K562 (cell line): ENCODE measurements at regions not wholly inside any gene's neighbourhood (a gene's known extent, or its start where the extent isn't known, plus 50 kb on each side); places are given as distances from the start of the nearest gene placed in this dataset.

Experiments
- ATAC-seq: fragments of 200-7000 bp; cut with Tn5 transposase; 3 replicates; pipeline ENCODE4 v1.9.1; 2020; ENCODE audit warnings: moderate library complexity
- BruUV-seq: library from RNA; stranded (reverse); fragments of 400-500 nt; replicated peaks from 2 replicates; lab custom pipeline; 2021; lab: Mats Ljungman, UMichigan
- CTCF ChIA-PET: fragments of 300-600 bp; formaldehyde crosslinking; extraction: SDS; loops from one replicate; lab custom pipeline; 2021; ENCODE audit warnings: low intra/inter-chr PET ratio; lab: Yijun Ruan, JAX
- POLR2A ChIA-PET: fragments of 300-600, 350-650 bp; sonication (Branson Sonifier 250); formaldehyde crosslinking; extraction: SDS; loops from one replicate; lab custom pipeline; 2021; ENCODE audit warnings: antibody characterized with exemption, inconsistent platforms; lab: Yijun Ruan, JAX
- DNase-seq, 4 experiments: peaks; one replicate each; pipeline versions ENCODE4 v3.0.0 to v3.0.0-alpha.2; 2011 to 2018; ENCODE audit warnings: low spot score in 3 of 4, mixed read lengths in 3 of 4; ENCODE audit errors: extremely low read depth in 1 of 4
- FAIRE-seq: peaks from 2 replicates; lab custom pipeline; 2011; peaks lifted over from hg19 to GRCh38; lab: Jason Lieb, UNC
- H2AFZ ChIP-seq: 2 replicates; pipeline ENCODE4 v1.6.0; 2011; ENCODE audit warnings: low read depth, low read length, control low read depth, inconsistent platforms
- H3K27ac ChIP-seq: fragments of 200-600 bp; 3 replicates; pipeline ENCODE4 v1.8.0; 2011; ENCODE audit warnings: low read depth, mild to moderate bottlenecking, control low read depth, inconsistent platforms, low read length, moderate library complexity, mixed read lengths; ENCODE audit errors: extremely low read depth
- H3K27me3 ChIP-seq, 2 experiments: fragments of 300-600 bp in 1 of 2; 2 replicates in 1 of 2; 3 replicates in 1 of 2; pipeline versions ENCODE4 v1.6.0 to v1.8.0; 2011; ENCODE audit warnings: inconsistent platforms in 2 of 2, low read length in 2 of 2, mild to moderate bottlenecking in 1 of 2, mixed read lengths in 1 of 2, moderate library complexity in 1 of 2; ENCODE audit not compliant: control insufficient read depth in 2 of 2, insufficient read depth in 2 of 2
- H3K36me3 ChIP-seq: fragments of 300-600 bp; 3 replicates; pipeline ENCODE4 v1.8.0; 2011; ENCODE audit warnings: mild to moderate bottlenecking, low read length, inconsistent platforms; ENCODE audit not compliant: control insufficient read depth, insufficient read depth
- H3K4me1 ChIP-seq, 2 experiments: fragments of 200-600 bp in 1 of 2; replicated peaks in 1 of 2; 2 replicates in 1 of 2; 3 replicates in 1 of 2; pipeline versions ENCODE4 v1.5.1 to v1.8.0; 2011; ENCODE audit warnings: inconsistent platforms in 2 of 2, low read length in 2 of 2, mild to moderate bottlenecking in 1 of 2, mixed read lengths in 1 of 2, moderate library complexity in 1 of 2; ENCODE audit not compliant: control insufficient read depth in 2 of 2, insufficient read depth in 2 of 2
- H3K4me2 ChIP-seq: 2 replicates; pipeline ENCODE4 v1.6.1; 2011; ENCODE audit warnings: low read length, control low read depth, inconsistent platforms, mixed read lengths; ENCODE audit not compliant: insufficient read depth
- H3K4me3 ChIP-seq: fragments of 200-600 bp; sonication (generic), shearing (Covaris generic); 2 replicates; pipeline ENCODE4 v1.5.1; 2016; ENCODE audit warnings: control low read depth, inconsistent platforms
- H3K79me2 ChIP-seq: fragments of 200-600 bp; 3 replicates; pipeline ENCODE4 v1.8.0; 2011; ENCODE audit warnings: low read length, inconsistent platforms; ENCODE audit not compliant: control insufficient read depth, insufficient read depth
- H3K9ac ChIP-seq, 2 experiments: 2 replicates each; pipeline versions ENCODE4 v1.6.0 to v1.6.1; 2011; ENCODE audit warnings: low read depth in 2 of 2, low read length in 2 of 2, control low read depth in 1 of 2, inconsistent platforms in 1 of 2, mild to moderate bottlenecking in 1 of 2, mixed read lengths in 1 of 2; ENCODE audit not compliant: insufficient read depth in 1 of 2
- H3K9me1 ChIP-seq: one replicate; pipeline ENCODE4 v1.6.0; 2011; ENCODE audit warnings: inconsistent platforms, mild to moderate bottlenecking, low read length, moderate library complexity; ENCODE audit not compliant: control insufficient read depth, insufficient read depth
- H3K9me3 ChIP-seq: replicated peaks from 2 replicates; pipeline ENCODE4 v1.5.1; 2011; ENCODE audit warnings: low read depth, low read length, inconsistent platforms; ENCODE audit not compliant: control insufficient read depth, insufficient read depth
- H4K20me1 ChIP-seq: replicated peaks from 2 replicates; pipeline ENCODE4 v1.6.1; 2011; ENCODE audit warnings: low read length, inconsistent platforms, mixed read lengths; ENCODE audit not compliant: control insufficient read depth, insufficient read depth
- BDP1 ChIP-seq: IDR thresholded peaks from 3 replicates; pipeline ENCODE4 v1.6.1; 2011; ENCODE audit not compliant: insufficient read length, insufficient read depth
- CC2D1A ChIP-seq: fragments of 450-650 bp; IDR thresholded peaks from 2 replicates; pipeline ENCODE4 v1.6.1; 2017; ENCODE audit warnings: mild to moderate bottlenecking
- CXXC5 ChIP-seq: fragments of 250-450 bp; sonication (Bioruptor Pico); IDR thresholded peaks from 2 replicates; pipeline ENCODE4 v1.8.0; 2022; ENCODE audit warnings: inconsistent platforms, mild to moderate bottlenecking, moderate library complexity
- ELK3 ChIP-seq: fragments of 450-650 bp; formaldehyde crosslinking; IDR thresholded peaks from 2 replicates; pipeline ENCODE4 v1.4.0; 2020; ENCODE audit warnings: mild to moderate bottlenecking
- GTF3C2 ChIP-seq: IDR thresholded peaks from 3 replicates; pipeline ENCODE4 v1.6.1; 2011; ENCODE audit warnings: borderline replicate concordance, mild to moderate bottlenecking, moderate library complexity; ENCODE audit not compliant: insufficient read length; ENCODE audit errors: extremely low read depth
- HMGN3 ChIP-seq: IDR thresholded peaks from 2 replicates; pipeline ENCODE4 v1.6.1; 2011; ENCODE audit warnings: borderline replicate concordance, low read depth, mild to moderate bottlenecking, mixed read lengths, low read length; ENCODE audit not compliant: insufficient read length; ENCODE audit errors: extremely low read depth
- HNRNPL ChIP-seq: fragments of 200-400 bp; formaldehyde crosslinking; IDR thresholded peaks from 2 replicates; pipeline ENCODE4 v1.6.1; 2017; ENCODE audit warnings: low read depth, mild to moderate bottlenecking, low read length
- LEF1 ChIP-seq: fragments of 450-650 bp; IDR thresholded peaks from 2 replicates; pipeline ENCODE4 v1.6.1; 2016; ENCODE audit warnings: mild to moderate bottlenecking
- MTA3 ChIP-seq: fragments of 450-650 bp; formaldehyde crosslinking; IDR thresholded peaks from 2 replicates; pipeline ENCODE4 v1.6.1; 2017; ENCODE audit warnings: mild to moderate bottlenecking, borderline replicate concordance
- NR3C1 ChIP-seq: sonication (generic); formaldehyde crosslinking; IDR thresholded peaks from 2 replicates; pipeline ENCODE4 v1.8.1; 2022; ENCODE audit warnings: missing genetic modification reagents
- PTBP1 ChIP-seq: fragments of 200-400 bp; formaldehyde crosslinking; IDR thresholded peaks from 2 replicates; pipeline ENCODE4 v1.6.1; 2017; ENCODE audit warnings: low read depth, low read length
- ZFP36 ChIP-seq: fragments of 150-350 bp; IDR thresholded peaks from 2 replicates; pipeline ENCODE4 v1.6.1; 2018; ENCODE audit warnings: low read length, low read depth; ENCODE audit not compliant: partially characterized antibody
- ZFPM2 ChIP-seq: fragments of 250-450 bp; sonication (Bioruptor Pico); IDR thresholded peaks from 2 replicates; pipeline ENCODE4 v1.5.1; 2022; ENCODE audit warnings: mild to moderate bottlenecking
- ZNF436 ChIP-seq: fragments of 250-450, 450-650 bp; sonication (Bioruptor Pico); formaldehyde crosslinking; IDR thresholded peaks from 2 replicates; pipeline ENCODE4 v1.7.0; 2020; ENCODE audit warnings: mild to moderate bottlenecking
- WGBS: fragments of 100-300 bp; shearing (Covaris generic); methylation state at CpG from one replicate; pipeline ENCODE4 v1.1.6; 2016; ENCODE audit warnings: low coverage, mixed read lengths; ENCODE audit not compliant: insufficient coverage; ENCODE audit errors: missing lambda C conversion rate; 5-methylcytosine and 5-hydroxymethylcytosine counted together
- in situ Hi-C: fragments of 300-500 bp; cut with MboI; formaldehyde crosslinking; loops from 4 replicates; pipeline ENCODE4 v1.15.0; 2018; ENCODE audit warnings: inconsistent platforms, mixed read lengths
- intact Hi-C: fragments of 100-400 bp; cut with micrococcal nuclease; formaldehyde crosslinking; loops from 2 replicates; pipeline ENCODE4 v1.14.2; 2022

- TF ChIP-seq MTA3 (no peak), HNRNPL (no peak), LEF1 (no peak), ZNF436 (no peak)
- ChIA-PET CTCF (no interaction called here), POLR2A (no interaction called here)
- Histone ChIP-seq H3K4me1 (no peaks in the 10 kb centered on the region), H3K9me3 (no peaks in the 10 kb centered on the region), H2AFZ (no peak overlapping the region), H3K4me3 (no peak overlapping the region), H3K9me1 (no peaks in the 10 kb centered on the region), H3K79me2 (no peaks in the 10 kb centered on the region), H4K20me1 (no peaks in the 10 kb centered on the region), H3K27me3 (peaks cover 14 to 26% of the 10 kb centered on the region in 2 experiments), H3K27ac (no peak overlapping the region), H3K36me3 (no peaks in the 10 kb centered on the region), H3K4me2 (no peak overlapping the region), H3K9ac (no peak overlapping the region)
- WGBS = 2% methylated on average over 6 of the region's 6 CpGs
- DNase-seq = no peak
- no peak for ATAC-seq
- intact Hi-C loops (no loop called here), in situ Hi-C loops (no loop called here)
- no TSS peak for BruUV-seq
- no peak for FAIRE-seq
These were observed 257.1 kb upstream of the CSF3R start for GRCh38 chr1:36739703-36740289.

GRCh38 chr1:36738245-36738644 lies 255.5 kb upstream of the CSF3R start:
- FAIRE-seq = no peak
- 5% methylated on average over 5 of the region's 5 CpGs for WGBS
- 0 out of 2 replicates have a peak, but pooled peaks cover 6% of the 10 kb centered on the region for H4K20me1 ChIP-seq
- BruUV-seq = no TSS peak
- no peak for ATAC-seq
- no peak overlapping the region for H3K4me3 ChIP-seq
- POLR2A ChIA-PET = no interaction called here
- H3K27me3 ChIP-seq = peaks cover 14 to 28% of the 10 kb centered on the region in 2 experiments
- no peaks in the 10 kb centered on the region for H3K9me1 ChIP-seq
- CTCF ChIA-PET = interaction anchor here (0.7 kb wide), 1 partner anchor 307 kb away, joined by 6 read pairs; no protein-coding TSS in a partner anchor
- no peaks in the 10 kb centered on the region for H3K9me3 ChIP-seq
- no peak overlapping the region for H3K4me2 ChIP-seq
- no peaks in the 10 kb centered on the region for H3K36me3 ChIP-seq
- no peaks in the 10 kb centered on the region for H3K4me1 ChIP-seq
- H3K27ac ChIP-seq = no peak overlapping the region
- in situ Hi-C loops = no loop called here
- no peak overlapping the region for H3K9ac ChIP-seq
- intact Hi-C loops = no loop called here
- no peaks in the 10 kb centered on the region for H3K79me2 ChIP-seq
- H2AFZ ChIP-seq = no peak overlapping the region
- DNase-seq = no peak
- TF ChIP-seq NR3C1 (no peak), ZFPM2 (CRISPR knock-in tag) (no peak), ELK3 (CRISPR knock-in tag) (no peak), CC2D1A (no peak), GTF3C2 (no peak), ZFP36 (no peak), PTBP1 (no peak), HMGN3 (no peak), CXXC5 (CRISPR knock-in tag) (no peak), BDP1 (no peak)
